Naive thymus-derived CD8-positive, alpha-beta T cell (primary cell): ENCODE measurements at regions not wholly inside any gene's neighbourhood (a gene's known extent, or its start where the extent isn't known, plus 50 kb on each side); places are given as distances from the start of the nearest gene placed in this dataset.
"Not testable (repeated sequence)": the region's sequence is repeated elsewhere in the genome, so short reads cannot be mapped to it uniquely, and the experiment has no call there.

Experiments
- ATAC-seq, 2 donors: fragments of 150-1000 bp; cut with Tn5 transposase in 1 of 2; sonication (Bioruptor Pico), chemical (Tn5 transposase) in 1 of 2; 1 replicate in 1 of 2; 2 replicates in 1 of 2; pipeline ENCODE4 v1.10.0; 2021; ENCODE audit warnings: mild to moderate bottlenecking in 2 of 2, moderate library complexity in 2 of 2
- POLR2A ChIA-PET: fragments of 350-600 bp; sonication (Branson Sonifier 250); formaldehyde crosslinking; loops from one replicate; lab custom pipeline; 2021; ENCODE audit warnings: antibody characterized with exemption; lab: Charles Lee
- DNase-seq, 10 donors: peaks; one replicate each; pipeline versions ENCODE4 v3.0.0 to v3.0.0-alpha.2; 2020 to 2022
- H3K27ac Mint-ChIP-seq, 10 donors: one replicate each; pipeline ENCODE4 v1.8.0; 2020 to 2022; ENCODE audit warnings: mild to moderate bottlenecking in 10 of 10, mixed read lengths in 10 of 10, moderate library complexity in 4 of 10, inconsistent platforms in 1 of 10
- H3K27me3 Mint-ChIP-seq, 5 donors: one replicate each; pipeline ENCODE4 v1.8.0; 2021 to 2022; ENCODE audit warnings: mixed read lengths in 5 of 5
- H3K36me3 Mint-ChIP-seq, 3 donors: one replicate each; pipeline ENCODE4 v1.8.0; 2020 to 2022; ENCODE audit warnings: mixed read lengths in 3 of 3, mild to moderate bottlenecking in 2 of 3, inconsistent platforms in 1 of 3
- H3K4me1 Mint-ChIP-seq, 4 donors: one replicate each; pipeline ENCODE4 v1.8.0; 2021 to 2022; ENCODE audit warnings: mixed read lengths in 4 of 4
- H3K4me3 Mint-ChIP-seq, 10 donors: one replicate each; pipeline ENCODE4 v1.8.0; 2020 to 2022; ENCODE audit warnings: mild to moderate bottlenecking in 10 of 10, mixed read lengths in 10 of 10, moderate library complexity in 6 of 10, inconsistent platforms in 1 of 10
- H3K9me3 Mint-ChIP-seq, 9 donors: one replicate each; pipeline ENCODE4 v1.8.0; 2020 to 2022; ENCODE audit warnings: mixed read lengths in 9 of 9, mild to moderate bottlenecking in 3 of 9, inconsistent platforms in 1 of 9, moderate library complexity in 1 of 9

DNA sequence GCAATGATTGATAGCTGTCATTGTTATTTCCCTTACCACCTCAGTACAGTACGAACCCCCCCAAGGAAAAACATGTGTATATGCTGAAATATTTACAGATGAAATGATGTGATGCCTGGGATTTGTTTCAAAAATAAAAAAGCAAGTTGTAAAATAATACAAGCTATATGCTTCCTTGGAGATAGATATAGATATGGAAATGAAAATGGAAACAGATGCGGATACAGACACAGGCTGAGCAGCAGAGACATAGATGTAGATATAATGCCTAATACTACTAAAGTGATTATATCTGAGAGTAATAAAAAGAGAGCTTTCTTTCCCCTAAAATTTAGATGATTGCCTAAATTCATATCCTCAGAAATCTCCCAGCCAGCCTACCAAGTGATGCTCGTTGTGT lies 127.5 kb upstream of the TNPO1 start:
- POLR2A ChIA-PET: no interaction called here
- H3K27me3 Mint-ChIP-seq: peaks cover 7 to 46% (median 19%) of the 10 kb centered on the region in 5 donors
- DNase-seq: no peak

GRCh38 chr5:72687288-72687687 lies 129.2 kb upstream of the TNPO1 start:
- Mint-ChIP-seq H3K4me3 (no peak overlapping the region), H3K36me3 (peaks cover 0 to 4% (median 2%) of the 10 kb centered on the region in 3 donors), H3K4me1 (no peaks in the 10 kb centered on the region), H3K27ac (no peak overlapping the region), H3K9me3 (peaks cover 0 to 6% (median 0%) of the 10 kb centered on the region in 9 donors), H3K27me3 (peaks cover 10 to 60% (median 22%) of the 10 kb centered on the region in 5 donors)
- no peak for DNase-seq
- POLR2A ChIA-PET: no interaction called here
- ATAC-seq: no peak

More for the DNA sequence above, 127.5 kb upstream of the TNPO1 start:
- Mint-ChIP-seq H3K9me3 (no peaks in the 10 kb centered on the region), H3K36me3 (no peaks in the 10 kb centered on the region), H3K4me3 (no peak overlapping the region), H3K4me1 (no peaks in the 10 kb centered on the region), H3K27ac (no peak overlapping the region)
- ATAC-seq: no peak

DNA sequence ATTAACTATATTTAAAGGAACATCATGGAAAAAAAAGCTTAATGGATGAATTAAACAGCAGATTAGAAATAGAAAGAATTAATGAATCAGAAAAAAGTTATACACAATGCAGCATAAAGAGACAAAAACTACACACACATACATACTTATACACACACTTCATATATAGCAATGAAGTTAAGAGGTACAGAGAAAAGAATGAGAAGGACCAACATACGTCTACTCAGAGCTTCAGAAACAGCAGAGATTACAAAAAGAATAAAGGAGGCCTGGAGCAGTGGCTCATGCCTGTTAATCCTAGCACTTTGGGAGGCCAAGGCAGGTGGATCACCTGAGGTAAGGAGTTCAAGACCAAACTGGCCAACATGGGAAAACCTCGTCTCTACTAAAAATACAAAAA lies 133.9 kb upstream of the TNPO1 start:
- POLR2A ChIA-PET: no interaction called here
- no peaks in the 10 kb centered on the region for H3K4me1 Mint-ChIP-seq
- peaks cover 0 to 5% (median 4%) of the 10 kb centered on the region in 3 donors for H3K36me3 Mint-ChIP-seq
- no peak overlapping the region for H3K27ac Mint-ChIP-seq
- no peak overlapping the region for H3K4me3 Mint-ChIP-seq
- peaks cover 0 to 21% (median 7%) of the 10 kb centered on the region in 9 donors for H3K9me3 Mint-ChIP-seq
- ATAC-seq (no peak), DNase-seq (no peak)
- peaks cover 19 to 62% (median 31%) of the 10 kb centered on the region in 5 donors for H3K27me3 Mint-ChIP-seq

- no peak for ATAC-seq
- Mint-ChIP-seq H3K27me3 (peaks cover 19 to 62% (median 32%) of the 10 kb centered on the region in 5 donors), H3K27ac (no peak overlapping the region), H3K4me1 (no peaks in the 10 kb centered on the region), H3K9me3 (peaks cover 0 to 21% (median 8%) of the 10 kb centered on the region in 9 donors), H3K4me3 (no peak overlapping the region), H3K36me3 (peaks cover 0 to 5% (median 4%) of the 10 kb centered on the region in 3 donors)
- POLR2A ChIA-PET: no interaction called here
- DNase-seq: no peak
Observed at GRCh38 chr5:72681781-72682180, 134.7 kb upstream of the TNPO1 start.

DNA sequence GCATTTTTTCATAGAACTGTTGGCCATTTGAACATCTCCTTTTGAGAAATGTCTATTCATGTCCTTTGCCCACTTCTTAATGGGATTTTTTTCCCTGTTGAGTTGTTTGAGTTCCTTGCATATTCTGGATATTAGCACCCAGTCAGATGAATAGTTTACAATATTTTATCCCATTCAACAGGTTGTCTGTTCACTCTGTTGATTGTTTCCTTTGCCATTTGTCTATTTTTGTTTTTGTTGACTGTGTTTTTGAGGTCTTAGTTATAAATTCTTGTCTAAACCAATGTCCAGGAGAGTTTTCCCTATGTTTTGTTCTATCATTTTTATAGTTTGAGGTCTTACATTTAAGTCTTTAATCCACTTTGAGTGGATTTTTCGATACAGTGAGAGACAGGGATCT lies 139.0 kb upstream of the TNPO1 start:
- DNase-seq (no peak), ATAC-seq (no peak)
- Mint-ChIP-seq H3K36me3 (peaks cover 0 to 3% (median 1%) of the 10 kb centered on the region in 3 donors), H3K27me3 (peaks cover 12 to 38% (median 24%) of the 10 kb centered on the region in 5 donors), H3K4me1 (no peaks in the 10 kb centered on the region), H3K4me3 (no peak overlapping the region), H3K27ac (no peak overlapping the region), H3K9me3 (peaks cover 0 to 35% (median 15%) of the 10 kb centered on the region in 9 donors)
- POLR2A ChIA-PET: no interaction called here

GRCh38 chr5:72676831-72677230 lies 139.6 kb upstream of the TNPO1 start:
- H3K4me3 Mint-ChIP-seq, POLR2A ChIA-PET, DNase-seq, H3K36me3 Mint-ChIP-seq, ATAC-seq, H3K4me1 Mint-ChIP-seq, H3K27ac Mint-ChIP-seq: not testable (repeated sequence)
- H3K9me3 Mint-ChIP-seq: peaks cover 0 to 28% (median 15%) of the 10 kb centered on the region in 9 donors
- H3K27me3 Mint-ChIP-seq: peaks cover 9 to 32% (median 19%) of the 10 kb centered on the region in 5 donors

GRCh38 chr5:72673623-72674022 lies 142.8 kb upstream of the TNPO1 start:
- no peak for DNase-seq
- Mint-ChIP-seq H3K27me3 (peaks cover 0 to 11% (median 4%) of the 10 kb centered on the region in 5 donors), H3K4me3 (no peak overlapping the region), H3K9me3 (peaks cover 0 to 18% (median 8%) of the 10 kb centered on the region in 9 donors), H3K4me1 (no peaks in the 10 kb centered on the region), H3K36me3 (no peaks in the 10 kb centered on the region), H3K27ac (no peak overlapping the region)
- ATAC-seq: no peak
- POLR2A ChIA-PET: no interaction called here

DNA sequence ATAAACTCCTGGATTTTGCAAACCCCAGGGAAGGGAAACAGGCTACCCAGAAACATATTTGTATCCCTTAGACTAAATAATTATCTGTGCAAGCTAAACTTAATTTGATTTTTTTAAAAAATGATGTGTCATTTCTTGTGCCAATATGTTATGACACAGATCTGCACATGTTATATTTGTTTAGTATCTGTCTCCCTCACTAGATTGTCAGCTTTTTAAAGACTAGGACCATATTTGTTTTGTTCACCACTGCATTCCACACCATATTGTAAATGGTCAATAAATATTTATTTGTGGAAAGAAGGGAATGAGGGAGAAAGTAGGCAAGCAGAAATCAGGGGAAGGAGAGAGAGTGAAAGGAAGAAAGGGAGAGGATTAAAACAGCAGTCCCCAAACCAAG lies 143.3 kb upstream of the TNPO1 start:
- Mint-ChIP-seq H3K4me3 (no peak overlapping the region), H3K9me3 (peaks cover 0 to 18% (median 8%) of the 10 kb centered on the region in 9 donors), H3K4me1 (no peaks in the 10 kb centered on the region), H3K36me3 (no peaks in the 10 kb centered on the region), H3K27ac (no peak overlapping the region), H3K27me3 (peaks cover 0 to 12% (median 2%) of the 10 kb centered on the region in 5 donors)
- ATAC-seq (no peak), DNase-seq (no peak)
- POLR2A ChIA-PET: no interaction called here

GRCh38 chr5:72667708-72668107 lies 148.8 kb upstream of the TNPO1 start:
- no peaks in the 10 kb centered on the region for H3K4me1 Mint-ChIP-seq
- peaks cover 0 to 41% (median 7%) of the 10 kb centered on the region in 5 donors for H3K27me3 Mint-ChIP-seq
- H3K4me3 Mint-ChIP-seq: no peak overlapping the region
- H3K36me3 Mint-ChIP-seq: no peaks in the 10 kb centered on the region
- ATAC-seq (no peak), DNase-seq (no peak)
- peaks cover 0 to 2% (median 0%) of the 10 kb centered on the region in 9 donors for H3K9me3 Mint-ChIP-seq
- POLR2A ChIA-PET: no interaction called here
- H3K27ac Mint-ChIP-seq: no peak overlapping the region

DNA sequence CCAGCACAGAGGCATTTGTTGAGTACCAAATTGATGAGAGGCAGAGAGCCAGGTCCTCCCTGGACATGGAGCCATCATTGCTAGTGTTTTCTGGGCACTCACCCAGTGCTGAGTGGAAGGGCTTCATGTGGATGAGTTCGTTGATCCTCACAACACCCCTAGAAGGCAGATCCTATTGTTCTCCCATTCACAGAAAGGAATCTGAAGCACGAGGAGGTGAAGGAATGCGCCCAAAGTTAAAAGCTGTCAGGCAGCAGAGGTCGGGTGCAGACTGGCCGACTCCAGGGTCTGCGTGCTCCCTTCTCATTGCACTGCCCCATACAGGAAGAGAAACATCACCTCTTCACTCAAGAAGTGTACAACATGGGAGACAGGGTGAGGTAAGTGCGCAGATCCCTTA lies 153.5 kb upstream of the TNPO1 start:
- Mint-ChIP-seq H3K4me1 (no peaks in the 10 kb centered on the region), H3K36me3 (no peaks in the 10 kb centered on the region), H3K9me3 (no peaks in the 10 kb centered on the region), H3K27me3 (peaks cover 2 to 38% (median 7%) of the 10 kb centered on the region in 5 donors), H3K4me3 (no peak overlapping the region), H3K27ac (no peak overlapping the region)
- ATAC-seq (no peak), DNase-seq (no peak)
- POLR2A ChIA-PET: no interaction called here

GRCh38 chr5:72662305-72662704 lies 154.2 kb upstream of the TNPO1 start:
- Mint-ChIP-seq H3K27ac (no peak overlapping the region), H3K9me3 (no peaks in the 10 kb centered on the region), H3K27me3 (peaks cover 2 to 38% (median 7%) of the 10 kb centered on the region in 5 donors), H3K36me3 (no peaks in the 10 kb centered on the region), H3K4me1 (no peaks in the 10 kb centered on the region), H3K4me3 (no peak overlapping the region)
- POLR2A ChIA-PET: no interaction called here
- ATAC-seq (no peak), DNase-seq (no peak)

DNA sequence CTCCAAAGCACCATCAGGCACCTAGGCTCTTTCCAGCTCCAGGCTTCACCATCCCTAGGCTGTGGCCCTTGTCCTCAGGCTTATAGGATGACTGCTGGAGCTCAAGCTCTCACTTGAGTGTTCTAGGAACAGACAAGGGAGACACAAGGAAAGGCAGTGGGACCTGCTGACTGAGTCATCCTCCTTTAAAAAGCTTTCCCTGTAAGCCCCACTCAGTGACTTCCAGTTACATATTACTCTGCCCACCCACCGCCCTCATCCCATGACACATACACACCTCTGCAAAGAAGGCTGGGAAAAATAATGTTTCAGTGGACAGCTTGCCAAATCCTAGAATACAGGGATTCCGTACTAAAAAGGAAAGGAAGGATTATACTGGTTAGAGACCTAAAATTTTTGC lies 154.2 kb upstream of the ZNF366 start:
- POLR2A ChIA-PET: no interaction called here

DNA sequence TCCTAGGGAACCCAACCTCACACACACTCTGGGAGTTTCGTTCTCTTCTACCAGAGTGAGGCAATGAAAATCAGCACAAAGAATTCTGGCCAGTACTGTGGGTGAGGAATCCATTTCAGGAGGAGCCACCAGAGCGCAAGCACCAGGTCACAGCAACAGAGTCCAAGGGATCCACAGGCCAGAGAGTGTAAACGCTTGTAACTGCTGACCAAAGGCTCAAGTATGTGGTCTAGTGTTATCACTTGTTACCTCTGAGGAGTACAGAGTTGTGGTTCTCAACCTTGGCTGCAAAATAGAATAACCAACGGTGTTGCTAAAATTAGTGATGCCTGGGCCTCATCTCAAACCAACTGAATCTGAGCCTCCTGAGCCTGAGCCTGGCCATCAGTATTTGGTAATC lies 152.5 kb upstream of the ZNF366 start:
- Mint-ChIP-seq H3K4me3 (no peak overlapping the region), H3K27me3 (peaks cover 2 to 20% (median 4%) of the 10 kb centered on the region in 5 donors), H3K9me3 (no peaks in the 10 kb centered on the region), H3K36me3 (no peaks in the 10 kb centered on the region), H3K27ac (no peak overlapping the region), H3K4me1 (no peaks in the 10 kb centered on the region)
- no peak for DNase-seq
- POLR2A ChIA-PET: no interaction called here
- ATAC-seq: no peak

More for the DNA sequence above, 154.2 kb upstream of the ZNF366 start:
- H3K4me1 Mint-ChIP-seq: no peaks in the 10 kb centered on the region
- ATAC-seq (no peak), DNase-seq (no peak)
- no peaks in the 10 kb centered on the region for H3K9me3 Mint-ChIP-seq
- H3K36me3 Mint-ChIP-seq: no peaks in the 10 kb centered on the region
- no peak overlapping the region for H3K27ac Mint-ChIP-seq
- H3K27me3 Mint-ChIP-seq: peaks cover 2 to 30% (median 4%) of the 10 kb centered on the region in 5 donors
- H3K4me3 Mint-ChIP-seq: no peak overlapping the region
